OCI-LY7 (cell line): ENCODE measurements at regions not wholly inside any gene's neighbourhood (a gene's known extent, or its start where the extent isn't known, plus 50 kb on each side); places are given as distances from the start of the nearest gene placed in this dataset.

ENCODE experiments used
- CTCF ChIP-seq: fragments of 200-600 bp; sonication (generic); conservative IDR thresholded peaks from 2 replicates; pipeline ENCODE4 v1.5.1; 2014; ENCODE audit warnings: mild to moderate bottlenecking, antibody characterized with exemption, low read length, moderate library complexity, mixed read lengths
- EZH2phosphoT487 ChIP-seq: fragments of 200-600 bp; sonication (generic); IDR thresholded peaks from 2 replicates; pipeline ENCODE4 v1.6.1; 2018; ENCODE audit warnings: low read depth, borderline replicate concordance, mild to moderate bottlenecking, mixed run types, antibody characterized with exemption, low read length, moderate library complexity, mixed read lengths

- no peak for TF ChIP-seq CTCF
- TF ChIP-seq EZH2phosphoT487, result no peak
Measured at GRCh38 chr10:11667756-11668155, 56.3 kb upstream of the USP6NL start.
